Skeletal muscle satellite cell (primary cell): ENCODE measurements at regions not wholly inside any gene's neighbourhood (a gene's known extent, or its start where the extent isn't known, plus 50 kb on each side); places are given as distances from the start of the nearest gene placed in this dataset.

Experiments used
- H3K27me3 ChIP-seq: 2 replicates; pipeline ENCODE4 v1.7.0; 2013; ENCODE audit warnings: low read length; ENCODE audit not compliant: control insufficient read depth, insufficient read depth
- H3K36me3 ChIP-seq: 2 replicates; pipeline ENCODE4 v1.7.0; 2013; ENCODE audit warnings: mild to moderate bottlenecking, control low read depth, low read length; ENCODE audit not compliant: insufficient read depth
- H3K4me1 ChIP-seq: 2 replicates; pipeline ENCODE4 v1.7.0; 2013; ENCODE audit warnings: low read length; ENCODE audit not compliant: control insufficient read depth, insufficient read depth
- H3K4me2 ChIP-seq: 2 replicates; pipeline ENCODE4 v1.7.0; 2013; ENCODE audit warnings: mild to moderate bottlenecking, low read length
- H3K4me3 ChIP-seq: 2 replicates; pipeline ENCODE4 v1.7.0; 2013; ENCODE audit warnings: low read length
- H3K9ac ChIP-seq: 2 replicates; pipeline ENCODE4 v1.7.0; 2013; ENCODE audit warnings: mild to moderate bottlenecking, low read depth, low read length, moderate library complexity
- H3K9me3 ChIP-seq: replicated peaks from 2 replicates; pipeline ENCODE4 v1.7.0; 2013; ENCODE audit warnings: mild to moderate bottlenecking, control low read depth, low read length

- no peak overlapping the region for H3K4me3 ChIP-seq
Measured at GRCh38 chr13:21996049-21996448, 325.2 kb downstream of the FGF9 start.

GRCh38 chr13:21997726-21998125, 326.9 kb downstream of the FGF9 start:
- H3K27me3 ChIP-seq, result no peaks in the 10 kb centered on the region
- no peak overlapping the region for H3K4me3 ChIP-seq
- no peaks in the 10 kb centered on the region for H3K36me3 ChIP-seq
- no peaks in the 10 kb centered on the region for H3K4me1 ChIP-seq
- H3K4me2 ChIP-seq, result no peak overlapping the region
- H3K9me3 ChIP-seq, result peaks cover 7% of the 10 kb centered on the region
- H3K9ac ChIP-seq, result no peak overlapping the region

More at GRCh38 chr13:21996049-21996448, 325.2 kb downstream of the FGF9 start:
- H3K27me3 ChIP-seq, result no peaks in the 10 kb centered on the region
- H3K4me2 ChIP-seq, result no peak overlapping the region
- H3K9ac ChIP-seq, result no peak overlapping the region
- H3K9me3 ChIP-seq, result peaks cover 1% of the 10 kb centered on the region
- H3K36me3 ChIP-seq, result no peaks in the 10 kb centered on the region
- no peaks in the 10 kb centered on the region for H3K4me1 ChIP-seq

DNA sequence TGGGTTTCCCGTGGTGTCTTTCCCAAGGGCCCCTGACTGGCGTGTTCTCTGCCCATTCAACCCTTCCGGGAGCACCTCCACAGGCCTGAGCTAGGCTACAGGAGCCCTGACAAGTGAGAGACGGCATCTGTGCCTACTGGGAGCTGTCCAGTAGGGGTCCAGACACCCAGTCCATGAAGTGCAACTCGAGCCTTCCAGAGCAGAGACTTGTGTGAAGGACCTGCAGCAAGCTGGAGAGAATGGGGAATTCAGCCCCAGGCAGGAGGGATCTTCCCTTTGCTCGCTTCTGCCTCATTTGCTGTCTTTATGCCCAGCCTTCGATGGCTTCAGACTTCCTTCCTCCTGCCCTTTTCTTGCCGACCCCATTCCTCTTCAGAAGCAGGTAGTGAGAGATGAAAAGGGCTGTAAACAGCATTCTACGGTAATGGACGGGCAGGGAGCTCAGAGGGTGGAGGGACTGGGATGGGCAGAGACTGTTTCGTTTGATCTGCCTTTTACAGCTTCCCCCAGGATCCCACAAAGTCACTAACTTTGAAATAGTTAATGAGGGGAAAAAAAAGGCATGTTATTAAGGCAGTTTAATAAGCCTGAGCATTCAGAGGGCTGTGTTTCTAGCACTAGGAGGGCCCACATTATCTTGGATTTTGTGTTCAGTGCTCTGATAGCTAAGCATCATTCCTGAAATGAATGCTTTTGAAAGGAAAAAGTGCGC, 327.6 kb downstream of the FGF9 start:
- H3K27me3 ChIP-seq, result no peaks in the 10 kb centered on the region
- H3K9ac ChIP-seq, result no peak overlapping the region
- H3K36me3 ChIP-seq, result no peaks in the 10 kb centered on the region
- H3K4me2 ChIP-seq, result no peak overlapping the region
- no peak overlapping the region for H3K4me3 ChIP-seq
- peaks cover 7% of the 10 kb centered on the region for H3K9me3 ChIP-seq
- no peaks in the 10 kb centered on the region for H3K4me1 ChIP-seq

- Histone ChIP-seq H3K9ac (no peak overlapping the region), H3K9me3 (peaks cover 7% of the 10 kb centered on the region), H3K4me1 (no peaks in the 10 kb centered on the region), H3K36me3 (no peaks in the 10 kb centered on the region), H3K27me3 (no peaks in the 10 kb centered on the region), H3K4me3 (no peak overlapping the region), H3K4me2 (no peak overlapping the region)
Measured at GRCh38 chr13:21999666-22000065, 328.8 kb downstream of the FGF9 start.

GRCh38 chr13:22000191-22000590, 329.3 kb downstream of the FGF9 start:
- no peaks in the 10 kb centered on the region for H3K36me3 ChIP-seq

DNA sequence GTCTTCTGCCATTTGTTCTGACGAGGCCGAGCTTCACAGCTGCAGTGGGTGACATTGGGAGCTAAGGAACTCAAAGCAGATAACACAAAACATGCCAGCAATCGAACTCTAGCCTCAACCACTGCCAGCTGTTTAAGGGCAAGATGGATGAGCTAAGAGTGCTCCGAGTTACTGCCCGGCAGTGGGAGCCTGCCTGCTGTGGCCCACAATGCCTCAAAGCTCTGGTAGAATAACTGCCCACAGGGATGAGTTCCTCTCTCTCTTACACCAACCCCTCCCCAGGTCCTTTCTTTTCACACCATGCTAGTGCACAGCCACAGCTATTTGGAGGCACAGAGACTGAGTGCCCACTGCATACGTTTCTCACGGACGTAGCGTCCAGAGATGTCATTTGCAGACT, 330.5 kb downstream of the FGF9 start:
- Histone ChIP-seq H3K9me3 (peaks cover 7% of the 10 kb centered on the region), H3K4me1 (no peaks in the 10 kb centered on the region), H3K36me3 (no peaks in the 10 kb centered on the region), H3K27me3 (no peaks in the 10 kb centered on the region), H3K9ac (no peak overlapping the region), H3K4me2 (no peak overlapping the region), H3K4me3 (no peak overlapping the region)

More at GRCh38 chr13:22000191-22000590, 329.3 kb downstream of the FGF9 start:
- no peak overlapping the region for H3K4me3 ChIP-seq
- H3K9ac ChIP-seq, result no peak overlapping the region
- no peak overlapping the region for H3K4me2 ChIP-seq
- peaks cover 7% of the 10 kb centered on the region for H3K9me3 ChIP-seq
- no peaks in the 10 kb centered on the region for H3K4me1 ChIP-seq
- no peaks in the 10 kb centered on the region for H3K27me3 ChIP-seq

- Histone ChIP-seq H3K4me2 (no peak overlapping the region), H3K4me1 (no peaks in the 10 kb centered on the region), H3K36me3 (no peaks in the 10 kb centered on the region), H3K9me3 (peaks cover 7% of the 10 kb centered on the region), H3K27me3 (no peaks in the 10 kb centered on the region), H3K9ac (no peak overlapping the region), H3K4me3 (no peak overlapping the region)
Measured at GRCh38 chr13:22002893-22003292, 332.0 kb downstream of the FGF9 start.

DNA sequence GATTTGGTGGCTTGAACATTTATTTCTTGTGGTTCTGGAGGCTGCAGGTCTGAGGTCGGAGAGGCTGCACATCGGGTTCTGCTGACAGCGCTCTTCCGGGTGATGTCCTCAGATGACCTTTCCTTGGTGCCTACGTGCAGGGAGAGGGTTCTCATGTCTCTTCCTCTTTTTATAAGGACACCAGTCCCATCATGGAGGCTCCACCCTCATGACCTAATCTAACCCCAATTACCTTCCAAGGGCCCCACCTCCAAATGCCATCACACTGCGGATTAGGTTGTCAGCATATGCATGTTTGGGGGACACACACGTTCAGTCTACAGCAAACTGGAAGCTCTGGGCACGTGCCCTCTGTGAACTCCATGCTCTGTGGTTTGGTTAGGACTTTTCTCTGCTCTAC, 338.6 kb downstream of the FGF9 start:
- Histone ChIP-seq H3K9ac (no peak overlapping the region), H3K27me3 (no peaks in the 10 kb centered on the region), H3K4me1 (no peaks in the 10 kb centered on the region), H3K4me3 (no peak overlapping the region), H3K36me3 (no peaks in the 10 kb centered on the region), H3K4me2 (no peak overlapping the region), H3K9me3 (peaks cover 12% of the 10 kb centered on the region)

- H3K9ac ChIP-seq, result no peak overlapping the region
- H3K9me3 ChIP-seq, result peaks cover 12% of the 10 kb centered on the region
- H3K4me1 ChIP-seq, result no peaks in the 10 kb centered on the region
- H3K4me2 ChIP-seq, result no peak overlapping the region
- no peaks in the 10 kb centered on the region for H3K27me3 ChIP-seq
- H3K4me3 ChIP-seq, result no peak overlapping the region
- H3K36me3 ChIP-seq, result no peaks in the 10 kb centered on the region
Measured at GRCh38 chr13:22009937-22010336, 339.1 kb downstream of the FGF9 start.

GRCh38 chr13:22012686-22013085, 341.8 kb downstream of the FGF9 start:
- Histone ChIP-seq H3K4me3 (no peak overlapping the region), H3K36me3 (no peaks in the 10 kb centered on the region), H3K9me3 (peaks cover 12% of the 10 kb centered on the region), H3K4me2 (no peak overlapping the region), H3K9ac (no peak overlapping the region), H3K27me3 (no peaks in the 10 kb centered on the region), H3K4me1 (no peaks in the 10 kb centered on the region)

GRCh38 chr13:22014469-22014868, 343.6 kb downstream of the FGF9 start:
- Histone ChIP-seq H3K4me2 (no peak overlapping the region), H3K27me3 (no peaks in the 10 kb centered on the region)

DNA sequence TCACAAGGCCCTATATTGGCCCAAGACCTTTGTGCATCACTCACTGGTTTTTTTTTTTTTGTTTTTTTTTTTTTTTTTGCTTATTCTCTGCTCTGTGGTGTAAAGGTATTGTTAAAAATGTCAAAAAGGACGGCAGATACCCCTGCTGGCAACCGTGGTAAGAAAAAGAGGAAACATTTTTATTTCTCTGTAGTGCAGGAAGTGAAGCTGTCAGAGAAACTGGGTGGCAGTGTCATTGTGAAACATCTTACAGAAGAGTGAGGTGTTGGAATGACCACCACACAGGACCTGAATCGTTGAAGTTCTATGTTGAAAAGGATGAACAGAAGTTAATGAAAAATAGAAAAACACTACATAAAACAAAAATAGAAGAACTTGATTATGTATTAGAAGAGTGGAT, 346.4 kb downstream of the FGF9 start:
- Histone ChIP-seq H3K9ac (no peak overlapping the region), H3K4me1 (no peaks in the 10 kb centered on the region), H3K4me2 (no peak overlapping the region), H3K27me3 (no peaks in the 10 kb centered on the region), H3K9me3 (no peaks in the 10 kb centered on the region), H3K4me3 (no peak overlapping the region), H3K36me3 (no peaks in the 10 kb centered on the region)

More at GRCh38 chr13:22014469-22014868, 343.6 kb downstream of the FGF9 start:
- H3K4me3 ChIP-seq, result no peak overlapping the region
- H3K9me3 ChIP-seq, result peaks cover 12% of the 10 kb centered on the region
- no peaks in the 10 kb centered on the region for H3K4me1 ChIP-seq
- H3K9ac ChIP-seq, result no peak overlapping the region
- no peaks in the 10 kb centered on the region for H3K36me3 ChIP-seq
